Keratinocyte (primary cell): ENCODE measurements at regions not wholly inside any gene's neighbourhood (a gene's known extent, or its start where the extent isn't known, plus 50 kb on each side); places are given as distances from the start of the nearest gene placed in this dataset.

Experiments used
- DNase-seq: peaks from one replicate; pipeline ENCODE4 v3.0.0-alpha.2; 2011; ENCODE audit warnings: low read depth, missing footprints, low spot score
- FAIRE-seq: peaks from 2 replicates; lab custom pipeline; 2011; peaks lifted over from hg19 to GRCh38; lab: Jason Lieb, UNC
- H2AFZ ChIP-seq: 2 replicates; pipeline ENCODE4 v1.6.0; 2012; ENCODE audit warnings: low read length, control low read depth, inconsistent platforms; ENCODE audit not compliant: control insufficient read depth
- H3K27ac ChIP-seq: 2 replicates; pipeline ENCODE4 v1.5.1; 2011; ENCODE audit warnings: low read length; ENCODE audit not compliant: control insufficient read depth, insufficient read depth
- H3K27me3 ChIP-seq: 3 replicates; pipeline ENCODE4 v1.6.0; 2011; ENCODE audit warnings: low read length; ENCODE audit not compliant: control insufficient read depth, insufficient read depth; ENCODE audit errors: extremely low read depth
- H3K36me3 ChIP-seq, 2 experiments: 2 replicates in 1 of 2; 3 replicates in 1 of 2; pipeline ENCODE4 v1.5.1; 2011; ENCODE audit warnings: low read length in 2 of 2, mild to moderate bottlenecking in 1 of 2; ENCODE audit not compliant: control insufficient read depth in 2 of 2, insufficient read depth in 2 of 2; ENCODE audit errors: extremely low read depth in 1 of 2
- H3K4me1 ChIP-seq: 3 replicates; pipeline ENCODE4 v1.5.1; 2011; ENCODE audit warnings: low read length; ENCODE audit not compliant: control insufficient read depth, insufficient read depth; ENCODE audit errors: extremely low read depth
- H3K4me2 ChIP-seq: 3 replicates; pipeline ENCODE4 v1.6.0; 2011; ENCODE audit warnings: low read depth, low read length; ENCODE audit not compliant: control insufficient read depth, insufficient read depth; ENCODE audit errors: extremely low read depth
- H3K4me3 ChIP-seq, 3 experiments: fragments of 200-600 bp in 1 of 3; sonication (generic) in 1 of 3; 2 replicates in 2 of 3; 3 replicates in 1 of 3; pipeline ENCODE4 v1.5.1; 2011 to 2016; ENCODE audit warnings: low read length in 3 of 3, mild to moderate bottlenecking in 3 of 3, control low read depth in 2 of 3, inconsistent platforms in 1 of 3, low read depth in 1 of 3, mixed read lengths in 1 of 3, mixed run types in 1 of 3, moderate library complexity in 1 of 3; ENCODE audit not compliant: control insufficient read depth in 2 of 3, insufficient read depth in 2 of 3; ENCODE audit errors: extremely low read depth in 1 of 3
- H3K79me2 ChIP-seq: 2 replicates; pipeline ENCODE4 v1.6.0; 2012; ENCODE audit warnings: low read length; ENCODE audit not compliant: control insufficient read depth, insufficient read depth
- H3K9ac ChIP-seq: 3 replicates; pipeline ENCODE4 v1.6.0; 2011; ENCODE audit warnings: low read length; ENCODE audit not compliant: control insufficient read depth, insufficient read depth; ENCODE audit errors: extremely low read depth
- H3K9me1 ChIP-seq: 3 replicates; pipeline ENCODE4 v1.6.0; 2011; ENCODE audit warnings: low read length; ENCODE audit not compliant: control insufficient read depth, insufficient read depth; ENCODE audit errors: extremely low read depth
- H3K9me3 ChIP-seq: 2 replicates; pipeline ENCODE4 v1.5.1; 2012; ENCODE audit warnings: low read depth, low read length; ENCODE audit not compliant: control insufficient read depth
- H4K20me1 ChIP-seq: 3 replicates; pipeline ENCODE4 v1.6.0; 2011; ENCODE audit warnings: low read length; ENCODE audit not compliant: control insufficient read depth, insufficient read depth; ENCODE audit errors: extremely low read depth
- CTCF ChIP-seq, 3 experiments: IDR thresholded peaks in 1 of 3; conservative IDR thresholded peaks in 1 of 3; optimal IDR thresholded peaks in 1 of 3; 2 replicates in 2 of 3; 3 replicates in 1 of 3; pipeline versions ENCODE3 to v1.5.1; 2011; ENCODE audit warnings: low read length in 3 of 3, mild to moderate bottlenecking in 3 of 3, moderate library complexity in 2 of 3, control low read depth in 1 of 3, inconsistent platforms in 1 of 3; ENCODE audit not compliant: insufficient read depth in 2 of 3; ENCODE audit errors: extremely low read depth in 1 of 3
- EZH2 ChIP-seq: IDR thresholded peaks from one replicate; pipeline ENCODE4 v1.6.1; 2012; ENCODE audit warnings: inconsistent platforms, mild to moderate bottlenecking, low read length, moderate library complexity
- dilution Hi-C: fragments of 300-500 bp; cut with MboI; formaldehyde crosslinking; loops from one replicate; pipeline ENCODE4 v1.7.0; 2020; ENCODE audit warnings: low sequenced_read_pairs; ENCODE audit not compliant: extremely low pct_ligation_motif_present

DNA sequence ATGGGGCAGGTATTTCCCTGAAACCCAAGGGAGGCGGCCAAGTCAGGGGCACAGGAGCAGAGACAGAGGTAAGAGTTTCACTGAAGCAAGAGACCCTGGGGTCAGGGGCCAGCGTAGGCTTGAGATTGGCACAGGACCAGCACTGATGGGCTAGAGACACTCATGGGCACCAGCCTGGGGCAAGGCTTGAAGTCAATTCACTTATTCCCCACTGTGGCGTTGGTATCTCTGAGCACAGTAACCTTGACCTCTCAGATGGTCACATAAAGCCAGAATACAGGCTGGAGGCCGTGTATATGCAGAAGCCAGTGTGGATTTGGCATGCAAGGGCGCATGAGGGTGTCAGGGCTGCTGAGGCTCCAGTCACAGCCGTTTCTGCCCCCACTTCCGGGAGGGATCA is 173.5 kb upstream of the GPR12 start:
- FAIRE-seq (no peak), DNase-seq (no peak)
- Histone ChIP-seq H3K36me3 (no peaks in the 10 kb centered on the region), H3K4me3 (no peak overlapping the region), H2AFZ (no peak overlapping the region), H3K9me3 (no peaks in the 10 kb centered on the region), H3K9ac (no peak overlapping the region), H3K79me2 (no peaks in the 10 kb centered on the region), H3K27me3 (peaks cover 3% of the 10 kb centered on the region), H4K20me1 (no peaks in the 10 kb centered on the region), H3K27ac (no peak overlapping the region), H3K4me1 (no peaks in the 10 kb centered on the region), H3K4me2 (no peak overlapping the region), H3K9me1 (no peaks in the 10 kb centered on the region)
- TF ChIP-seq CTCF (optimal IDR thresholded peaks at IDR 0.05 in 1 of 3, IDR thresholded peaks at IDR 0.05 in 1 of 3, conservative IDR thresholded peaks at IDR 0.05 in 1 of 3; ENCODE audit: extremely low read depth in 1 of 3, insufficient read depth in 2 of 3, low read length in 3 of 3) = no peak
- TF ChIP-seq EZH2 = no peak
- dilution Hi-C loops = no loop called here

- Histone ChIP-seq H3K9me3 (no peaks in the 10 kb centered on the region), H3K9me1 (no peaks in the 10 kb centered on the region), H3K79me2 (no peaks in the 10 kb centered on the region), H3K9ac (no peak overlapping the region), H3K4me1 (no peaks in the 10 kb centered on the region), H2AFZ (no peak overlapping the region), H3K36me3 (no peaks in the 10 kb centered on the region), H4K20me1 (no peaks in the 10 kb centered on the region), H3K27me3 (peaks cover 3% of the 10 kb centered on the region), H3K4me2 (no peak overlapping the region), H3K4me3 (no peak overlapping the region), H3K27ac (no peak overlapping the region)
- no peak for TF ChIP-seq EZH2
- TF ChIP-seq CTCF (optimal IDR thresholded peaks at IDR 0.05 in 1 of 3, IDR thresholded peaks at IDR 0.05 in 1 of 3, conservative IDR thresholded peaks at IDR 0.05 in 1 of 3; ENCODE audit: extremely low read depth in 1 of 3, insufficient read depth in 2 of 3, low read length in 3 of 3) = no peak
- DNase-seq (no peak), FAIRE-seq (no peak)
- dilution Hi-C loops = no loop called here
Measured at GRCh38 chr13:26932465-26932864, 171.9 kb upstream of the GPR12 start.
